Natural killer cell (primary cell): ENCODE measurements at regions not wholly inside any gene's neighbourhood (a gene's known extent, or its start where the extent isn't known, plus 50 kb on each side); places are given as distances from the start of the nearest gene placed in this dataset.

Source experiments
- ATAC-seq, 3 donors: fragments of 150-1000 bp in 2 of 3; fragments of 200-7000 bp in 1 of 3; cut with Tn5 transposase; 1 replicate in 1 of 3; 2 replicates in 2 of 3; pipeline ENCODE4 v1.10.0; 2021; ENCODE audit warnings: mild to moderate bottlenecking in 2 of 3, moderate library complexity in 2 of 3
- DNase-seq, 2 donors: peaks; one replicate each; pipeline versions ENCODE4 v3.0.0 to v3.0.0-alpha.2; 2013 to 2021; ENCODE audit warnings: mixed read lengths in 1 of 2
- H3K27ac ChIP-seq: one replicate; pipeline ENCODE4 v1.5.1; 2013; ENCODE audit warnings: mild to moderate bottlenecking, low read length
- H3K27me3 ChIP-seq: one replicate; pipeline ENCODE4 v1.6.1; 2013; ENCODE audit warnings: low read length; ENCODE audit not compliant: control insufficient read depth, insufficient read depth
- H3K36me3 ChIP-seq: one replicate; pipeline ENCODE4 v1.6.1; 2013; ENCODE audit warnings: low read length; ENCODE audit not compliant: control insufficient read depth, insufficient read depth
- H3K4me1 ChIP-seq: one replicate; pipeline ENCODE4 v1.6.1; 2013; ENCODE audit warnings: low read length; ENCODE audit not compliant: control insufficient read depth, insufficient read depth
- H3K4me3 ChIP-seq: one replicate; pipeline ENCODE4 v1.5.1; 2013; ENCODE audit warnings: low read length
- H3K9me3 ChIP-seq: one replicate; pipeline ENCODE4 v1.6.1; 2013; ENCODE audit warnings: low read length; ENCODE audit not compliant: control insufficient read depth, insufficient read depth
- H3K27ac Mint-ChIP-seq, 2 donors: one replicate each; pipeline ENCODE4 v1.8.0; 2022; ENCODE audit warnings: mild to moderate bottlenecking in 2 of 2, mixed read lengths in 2 of 2, moderate library complexity in 1 of 2
- H3K27me3 Mint-ChIP-seq, 2 donors: one replicate each; pipeline ENCODE4 v1.8.0; 2022; ENCODE audit warnings: low read depth in 2 of 2, mixed read lengths in 2 of 2
- H3K36me3 Mint-ChIP-seq: one replicate; pipeline ENCODE4 v1.8.0; 2022; ENCODE audit warnings: mixed read lengths
- H3K4me1 Mint-ChIP-seq, 2 donors: one replicate each; pipeline ENCODE4 v1.8.0; 2022; ENCODE audit warnings: mixed read lengths in 2 of 2
- H3K4me3 Mint-ChIP-seq: one replicate; pipeline ENCODE4 v1.8.0; 2022; ENCODE audit warnings: mild to moderate bottlenecking, moderate library complexity, mixed read lengths
- H3K9me3 Mint-ChIP-seq, 2 donors: one replicate each; pipeline ENCODE4 v1.8.0; 2022; ENCODE audit warnings: mixed read lengths in 2 of 2
- WGBS: methylation state at CpG from one replicate; pipeline ENCODE4 v1.1.7; 2013; ENCODE audit warnings: missing lambda C conversion rate; ENCODE audit not compliant: insufficient coverage; 5-methylcytosine and 5-hydroxymethylcytosine counted together
- intact Hi-C: fragments of 100-400 bp; cut with micrococcal nuclease; formaldehyde crosslinking; loops from one replicate; pipeline ENCODE4 v1.14.2; 2022
- TF ChIP-seq, protein P1 (sequence below): fragments of 200-600 bp; IDR thresholded peaks from one replicate; pipeline ENCODE4 v1.8.0; 2022; ENCODE audit warnings: antibody characterized with exemption

DNA sequence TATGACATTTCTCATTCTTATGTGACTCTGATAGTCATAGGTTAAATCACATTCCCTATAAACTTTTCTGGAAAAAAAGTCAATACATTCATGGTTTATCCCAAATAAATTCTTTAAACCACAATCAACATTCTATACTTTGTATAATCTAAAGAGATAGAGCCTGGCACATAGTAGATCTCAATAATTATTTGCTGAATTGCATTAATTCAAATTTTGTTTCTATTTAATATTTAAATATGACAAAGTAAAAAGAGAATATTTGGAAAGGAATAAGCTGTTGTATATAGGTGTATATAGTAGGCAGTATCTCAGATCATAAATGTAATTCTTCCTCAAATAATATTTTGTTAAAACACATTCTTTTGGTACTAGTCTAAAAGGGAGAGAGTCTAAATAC lies 102.2 kb upstream of the USP15 start:
- Histone ChIP-seq H3K27ac (no peak overlapping the region), H3K4me3 (no peak overlapping the region), H3K4me1 (no peaks in the 10 kb centered on the region), H3K27me3 (no peaks in the 10 kb centered on the region), H3K36me3 (no peaks in the 10 kb centered on the region), H3K9me3 (no peaks in the 10 kb centered on the region)
- TF ChIP-seq, protein P1, sequence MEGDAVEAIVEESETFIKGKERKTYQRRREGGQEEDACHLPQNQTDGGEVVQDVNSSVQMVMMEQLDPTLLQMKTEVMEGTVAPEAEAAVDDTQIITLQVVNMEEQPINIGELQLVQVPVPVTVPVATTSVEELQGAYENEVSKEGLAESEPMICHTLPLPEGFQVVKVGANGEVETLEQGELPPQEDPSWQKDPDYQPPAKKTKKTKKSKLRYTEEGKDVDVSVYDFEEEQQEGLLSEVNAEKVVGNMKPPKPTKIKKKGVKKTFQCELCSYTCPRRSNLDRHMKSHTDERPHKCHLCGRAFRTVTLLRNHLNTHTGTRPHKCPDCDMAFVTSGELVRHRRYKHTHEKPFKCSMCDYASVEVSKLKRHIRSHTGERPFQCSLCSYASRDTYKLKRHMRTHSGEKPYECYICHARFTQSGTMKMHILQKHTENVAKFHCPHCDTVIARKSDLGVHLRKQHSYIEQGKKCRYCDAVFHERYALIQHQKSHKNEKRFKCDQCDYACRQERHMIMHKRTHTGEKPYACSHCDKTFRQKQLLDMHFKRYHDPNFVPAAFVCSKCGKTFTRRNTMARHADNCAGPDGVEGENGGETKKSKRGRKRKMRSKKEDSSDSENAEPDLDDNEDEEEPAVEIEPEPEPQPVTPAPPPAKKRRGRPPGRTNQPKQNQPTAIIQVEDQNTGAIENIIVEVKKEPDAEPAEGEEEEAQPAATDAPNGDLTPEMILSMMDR: no peak
- intact Hi-C loops: no loop called here
- peaks cover 0 to 2% of the 10 kb centered on the region in 2 donors for H3K9me3 Mint-ChIP-seq
- H3K4me1 Mint-ChIP-seq: no peaks in the 10 kb centered on the region
- H3K27me3 Mint-ChIP-seq: peaks cover 0 to 3% of the 10 kb centered on the region in 2 donors
- no peak for ATAC-seq
- H3K4me3 Mint-ChIP-seq: no peak overlapping the region
- DNase-seq: no peak
- no peak overlapping the region for H3K27ac Mint-ChIP-seq
- H3K36me3 Mint-ChIP-seq: no peaks in the 10 kb centered on the region

- Histone ChIP-seq H3K9me3 (no peaks in the 10 kb centered on the region), H3K4me1 (no peaks in the 10 kb centered on the region), H3K27me3 (no peaks in the 10 kb centered on the region), H3K27ac (no peak overlapping the region), H3K36me3 (no peaks in the 10 kb centered on the region), H3K4me3 (no peak overlapping the region)
- DNase-seq: peak in 1 of 2 donors; percentile 46
- no peak for ATAC-seq
- Mint-ChIP-seq H3K27me3 (peaks cover 0 to 3% of the 10 kb centered on the region in 2 donors), H3K4me1 (no peaks in the 10 kb centered on the region), H3K9me3 (peaks cover 0 to 2% of the 10 kb centered on the region in 2 donors), H3K4me3 (no peak overlapping the region), H3K27ac (no peak overlapping the region), H3K36me3 (no peaks in the 10 kb centered on the region)
- TF ChIP-seq, protein P1: no peak
- 49% methylated on average over 4 of the region's 5 CpGs for WGBS
- intact Hi-C loops: no loop called here
Observed at GRCh38 chr12:62158461-62159360, 101.5 kb upstream of the USP15 start.

DNA sequence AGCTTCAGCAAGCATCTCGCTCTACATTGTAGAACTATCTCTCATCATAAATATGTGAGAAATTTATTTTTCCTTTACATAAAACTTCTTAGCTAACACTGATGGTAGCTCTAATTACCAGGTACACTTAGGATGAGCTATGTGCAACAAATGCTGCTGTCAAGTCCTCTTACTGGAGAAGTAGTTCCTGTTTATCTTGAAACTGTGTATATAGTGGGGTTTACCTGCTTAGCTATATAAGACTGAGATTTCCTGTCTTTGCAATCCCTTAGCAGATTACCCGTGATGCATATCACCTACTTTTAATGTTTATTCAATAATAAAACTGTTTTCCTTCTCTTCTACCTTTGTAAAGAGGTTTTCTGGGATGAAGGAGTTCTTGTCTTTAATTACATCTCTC lies 98.0 kb upstream of the USP15 start:
- Mint-ChIP-seq H3K9me3 (peaks cover 0 to 2% of the 10 kb centered on the region in 2 donors), H3K4me1 (no peaks in the 10 kb centered on the region), H3K4me3 (no peak overlapping the region), H3K36me3 (no peaks in the 10 kb centered on the region), H3K27me3 (peaks cover 0 to 6% of the 10 kb centered on the region in 2 donors), H3K27ac (no peak overlapping the region)
- Histone ChIP-seq H3K4me1 (no peaks in the 10 kb centered on the region), H3K27me3 (no peaks in the 10 kb centered on the region), H3K4me3 (no peak overlapping the region), H3K36me3 (no peaks in the 10 kb centered on the region), H3K27ac (no peak overlapping the region), H3K9me3 (no peaks in the 10 kb centered on the region)
- DNase-seq: no peak
- no CpG with 5 or more reads among the region's 2 CpGs for WGBS
- TF ChIP-seq, protein P1: no peak
- intact Hi-C loops: no loop called here
- no peak for ATAC-seq

- H3K27me3 ChIP-seq: no peaks in the 10 kb centered on the region
- 17% methylated on average over 1 of the region's 1 CpG for WGBS
- Mint-ChIP-seq H3K9me3 (no peaks in the 10 kb centered on the region), H3K27ac (no peak overlapping the region), H3K4me3 (no peak overlapping the region), H3K36me3 (no peaks in the 10 kb centered on the region), H3K4me1 (no peaks in the 10 kb centered on the region), H3K27me3 (peaks cover 0 to 2% of the 10 kb centered on the region in 2 donors)
- H3K9me3 ChIP-seq: no peaks in the 10 kb centered on the region
- H3K27ac ChIP-seq: no peak overlapping the region
- ATAC-seq (no peak), DNase-seq (no peak)
- H3K4me1 ChIP-seq: no peaks in the 10 kb centered on the region
- H3K36me3 ChIP-seq: no peaks in the 10 kb centered on the region
- H3K4me3 ChIP-seq: no peak overlapping the region
- intact Hi-C loops: no loop called here
- TF ChIP-seq, protein P1: no peak
Observed at GRCh38 chr12:62163368-62163767, 96.8 kb upstream of the USP15 start.
